RCC 7860 (cell line): ENCODE measurements at regions not wholly inside any gene's neighbourhood (a gene's known extent, or its start where the extent isn't known, plus 50 kb on each side); places are given as distances from the start of the nearest gene placed in this dataset.

Experiments used
- DNase-seq: peaks from one replicate; pipeline ENCODE4 v3.0.0-alpha.2; 2015; ENCODE audit warnings: low spot score
- FAIRE-seq: peaks from 2 replicates; lab custom pipeline; 2012; peaks lifted over from hg19 to GRCh38; lab: Jason Lieb, UNC

DNA sequence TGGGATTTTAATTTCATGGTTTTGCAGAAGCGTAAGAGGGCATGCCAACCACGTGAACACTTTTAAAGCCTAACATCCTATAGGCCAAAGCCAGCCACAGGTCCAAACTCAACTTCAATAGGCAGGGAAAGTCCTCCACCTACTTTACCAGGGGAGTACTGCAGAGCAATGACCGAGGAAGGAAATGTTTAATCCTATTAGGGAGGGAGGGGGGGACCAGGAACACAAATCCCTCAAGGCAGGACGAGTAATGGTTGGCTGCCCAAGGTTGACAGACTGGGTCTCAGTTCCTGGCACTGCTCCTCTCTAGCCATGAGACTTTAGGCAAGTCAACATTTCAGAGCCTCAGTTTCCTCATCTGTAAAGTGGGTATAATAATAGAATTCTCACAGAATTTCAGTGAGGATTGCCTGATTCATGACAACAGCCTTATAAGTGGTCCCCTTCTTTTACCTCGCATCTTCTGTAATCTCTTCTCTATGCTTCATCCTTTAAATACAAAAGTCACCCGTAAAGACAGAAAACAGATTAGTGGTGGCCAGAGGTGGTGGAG is 315.8 kb downstream of the HAPSTR1 start:
- FAIRE-seq (no peak), DNase-seq (no peak)

DNA sequence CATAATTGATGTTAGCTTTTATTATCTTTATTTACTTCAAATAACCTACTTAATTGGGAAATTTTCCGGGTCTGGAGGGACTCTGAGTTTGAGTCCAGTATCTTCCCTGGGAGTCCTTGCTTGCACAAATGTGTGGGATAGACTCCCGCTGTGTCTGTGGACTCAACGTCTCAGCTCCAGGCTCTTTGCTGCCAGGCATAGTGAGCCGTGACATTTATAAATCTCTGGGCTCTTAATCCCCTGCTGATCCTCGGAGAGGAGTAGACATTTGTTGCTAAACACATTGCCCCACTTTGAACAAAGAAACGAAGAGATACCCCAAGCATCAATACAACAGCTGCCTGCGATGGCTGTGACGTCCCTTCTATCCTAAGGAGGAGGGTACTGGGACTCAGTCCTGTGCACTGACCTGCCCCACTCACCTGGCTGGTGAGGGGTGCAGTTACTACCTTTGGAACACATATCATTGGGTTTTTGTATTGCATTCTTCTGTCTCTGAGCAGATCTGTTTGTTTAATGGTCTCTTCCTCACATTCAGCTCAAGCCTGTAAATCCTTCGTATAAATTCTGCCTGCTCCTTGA is 316.9 kb downstream of the HAPSTR1 start:
- FAIRE-seq = no peak
- DNase-seq = no peak

DNA sequence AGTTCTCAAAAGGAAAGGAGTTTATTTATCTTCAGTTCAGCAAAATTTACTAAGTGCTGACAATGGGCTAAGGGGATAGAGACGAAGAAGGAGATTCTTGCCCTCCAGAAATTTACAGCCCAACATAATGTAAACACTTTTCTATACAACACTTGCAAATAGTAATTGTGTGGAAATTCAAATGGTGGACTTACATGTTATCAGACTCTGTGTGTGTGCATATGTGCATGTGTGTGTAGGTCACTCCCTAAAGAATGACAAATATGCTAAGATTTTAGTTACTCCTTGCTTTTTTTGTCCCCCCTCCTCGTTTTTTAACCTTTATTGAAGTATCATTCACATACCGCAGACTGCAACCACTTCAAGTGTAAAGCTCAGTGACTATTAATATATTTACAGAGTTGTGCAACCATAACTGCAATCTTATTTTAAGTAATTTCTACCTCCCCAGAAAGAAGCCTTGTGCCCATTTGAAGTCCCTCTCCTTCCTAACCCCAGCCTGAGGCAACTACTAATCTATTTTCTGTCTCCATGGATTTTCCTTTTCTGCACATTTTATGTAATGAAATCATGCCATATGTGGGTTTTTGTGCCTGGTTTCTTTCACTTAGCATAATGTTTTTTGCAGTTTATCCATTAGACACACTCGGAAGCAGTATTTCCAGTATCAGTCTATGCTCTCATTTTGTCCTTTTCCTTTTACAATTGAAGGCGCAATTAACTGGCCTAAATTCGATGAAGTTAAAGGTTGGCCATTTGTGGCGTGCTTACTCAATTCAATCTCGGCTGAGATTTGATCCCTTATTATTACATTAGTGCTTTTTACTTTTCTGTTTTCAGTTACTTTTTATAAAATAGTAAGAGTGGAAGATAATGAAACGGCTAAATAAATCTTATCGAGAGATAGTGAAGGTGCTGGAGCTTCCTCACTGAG is 318.4 kb downstream of the HAPSTR1 start:
- DNase-seq = no peak
- FAIRE-seq = no peak

DNA sequence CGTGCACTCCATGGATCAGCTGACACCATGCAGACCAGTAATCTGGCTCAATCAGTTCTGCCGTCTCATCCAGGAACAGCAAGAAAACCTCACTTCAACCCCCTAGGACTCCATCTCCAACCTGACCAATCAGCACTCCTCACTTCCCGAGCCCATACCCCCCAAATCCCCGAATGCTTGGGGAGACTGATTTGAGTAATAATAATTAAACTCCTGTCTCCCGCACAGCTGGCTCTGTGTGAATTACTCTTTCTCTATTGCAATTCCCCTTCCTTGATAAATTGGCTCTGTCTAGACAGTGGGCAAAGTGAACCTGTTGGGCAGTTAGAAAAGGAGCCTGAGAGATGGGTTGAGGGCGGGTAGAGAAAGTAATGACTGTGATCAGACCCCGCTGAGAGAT is 320.0 kb downstream of the HAPSTR1 start:
- DNase-seq (no peak), FAIRE-seq (no peak)

DNA sequence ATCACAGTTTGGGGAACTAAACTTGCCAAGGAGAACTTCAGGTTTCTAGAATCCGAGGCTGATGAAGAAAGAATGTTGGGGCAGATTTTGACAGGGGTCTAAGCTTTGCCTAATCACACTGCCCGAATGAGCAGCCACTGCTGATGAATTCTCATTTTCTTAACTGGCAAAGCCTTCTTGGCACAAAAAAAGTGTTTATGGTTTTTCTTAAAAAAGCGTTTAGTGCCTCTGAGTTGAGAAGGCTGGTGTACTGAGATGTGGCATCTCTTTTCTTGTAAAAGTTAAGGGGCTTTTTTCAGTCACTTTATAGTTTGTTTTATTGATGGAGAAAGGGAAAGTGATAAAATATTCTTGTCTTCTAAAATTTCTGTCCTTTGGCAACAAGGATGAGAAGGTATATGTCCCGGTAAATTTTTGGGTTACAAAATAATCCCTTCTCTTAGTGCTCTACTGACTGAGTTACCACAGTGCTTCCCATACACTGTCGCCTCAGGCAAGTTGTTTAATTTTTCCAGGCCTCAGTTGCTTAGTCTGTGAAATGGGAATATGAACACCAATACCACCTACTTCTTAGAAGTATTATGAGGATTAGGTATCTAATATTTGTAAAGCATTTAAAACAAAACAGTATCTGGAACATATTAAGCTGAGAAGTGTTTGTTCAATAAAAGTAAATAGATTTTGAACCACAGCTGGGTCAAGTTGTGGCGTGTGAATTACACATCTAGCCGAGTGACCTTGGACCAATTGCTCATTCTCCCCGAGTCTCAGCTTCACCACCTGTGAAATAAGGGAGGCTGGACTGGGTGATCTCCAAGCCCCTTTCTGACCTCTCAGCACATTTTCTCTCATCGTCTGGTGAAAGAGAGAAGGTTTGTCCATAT is 320.8 kb downstream of the HAPSTR1 start:
- no peak for FAIRE-seq
- no peak for DNase-seq

DNA sequence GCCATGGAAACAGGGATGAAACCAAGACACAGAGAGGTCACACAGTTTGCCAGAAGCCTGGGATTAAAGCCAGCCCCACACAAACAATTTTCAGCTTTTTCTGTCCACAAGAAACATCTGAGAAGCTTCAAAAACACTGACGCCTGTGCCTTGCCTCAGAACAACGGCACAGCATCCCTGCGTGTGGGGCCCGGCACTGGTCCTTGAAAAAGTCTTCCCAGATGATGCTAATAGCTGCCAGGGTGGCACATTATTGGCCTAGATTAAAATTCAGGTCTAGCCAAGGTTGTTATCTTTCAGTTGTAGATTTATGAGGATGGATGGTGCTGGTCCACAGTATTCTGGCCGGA is 321.4 kb downstream of the HAPSTR1 start:
- no peak for FAIRE-seq
- no peak for DNase-seq

DNA sequence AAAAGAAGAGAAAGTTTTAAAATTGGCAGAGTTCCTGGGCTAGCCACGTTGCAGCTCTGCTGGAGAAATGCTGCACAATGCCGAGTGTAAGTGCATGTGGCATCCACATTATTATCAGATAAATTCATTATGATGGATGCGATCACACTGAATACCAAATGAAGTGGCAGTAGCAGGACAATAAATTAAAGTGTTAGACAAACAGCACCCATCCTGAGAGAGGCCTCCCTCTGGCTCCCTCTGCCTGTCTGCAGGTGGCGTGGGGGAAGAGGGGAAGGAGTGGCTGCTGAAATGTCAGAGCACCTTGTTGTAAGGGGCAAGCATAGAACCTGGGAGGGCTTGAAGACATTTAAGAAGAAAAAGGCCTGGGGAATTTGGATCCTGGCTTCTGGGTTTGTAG is 324.1 kb downstream of the HAPSTR1 start:
- FAIRE-seq = no peak
- no peak for DNase-seq

DNA sequence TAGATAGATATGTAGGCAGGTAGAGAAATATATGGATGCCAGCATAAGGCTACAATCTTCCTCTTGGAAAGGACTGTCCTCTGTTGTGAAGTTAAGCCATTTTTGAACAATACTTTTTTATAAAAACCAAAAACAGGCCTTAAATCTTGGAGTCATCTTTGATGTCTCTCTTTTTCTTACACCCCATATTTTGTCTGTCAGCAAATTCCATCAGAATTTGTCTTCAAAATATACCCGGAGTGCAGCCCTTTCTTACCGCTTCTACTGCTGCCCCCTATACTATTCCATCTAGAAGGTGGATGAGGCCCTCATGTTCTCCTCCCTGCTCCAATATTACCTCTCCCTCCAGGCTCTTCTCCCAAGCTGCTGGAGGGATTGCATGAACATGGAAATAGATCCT is 326.5 kb downstream of the HAPSTR1 start:
- DNase-seq (no peak), FAIRE-seq (no peak)

DNA sequence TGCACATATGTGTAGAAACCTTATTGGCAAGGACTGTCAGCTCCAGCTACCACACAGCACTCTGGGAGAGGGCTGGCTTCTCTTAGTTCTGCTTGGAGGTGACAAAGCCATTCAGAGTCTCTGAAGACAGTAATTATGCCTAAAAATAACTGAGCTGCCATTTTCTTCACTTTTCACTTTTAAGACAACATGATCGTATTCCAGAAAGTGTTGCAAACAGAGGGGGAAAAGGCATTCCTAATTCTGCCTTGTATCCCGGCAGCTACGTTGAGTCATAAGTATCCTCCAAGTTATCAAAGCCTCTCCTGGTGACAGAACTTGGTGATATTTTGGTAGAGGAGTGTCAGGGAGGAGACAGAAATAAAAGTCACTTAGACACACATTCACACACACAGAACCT is 327.7 kb downstream of the HAPSTR1 start:
- FAIRE-seq (no peak), DNase-seq (no peak)

DNA sequence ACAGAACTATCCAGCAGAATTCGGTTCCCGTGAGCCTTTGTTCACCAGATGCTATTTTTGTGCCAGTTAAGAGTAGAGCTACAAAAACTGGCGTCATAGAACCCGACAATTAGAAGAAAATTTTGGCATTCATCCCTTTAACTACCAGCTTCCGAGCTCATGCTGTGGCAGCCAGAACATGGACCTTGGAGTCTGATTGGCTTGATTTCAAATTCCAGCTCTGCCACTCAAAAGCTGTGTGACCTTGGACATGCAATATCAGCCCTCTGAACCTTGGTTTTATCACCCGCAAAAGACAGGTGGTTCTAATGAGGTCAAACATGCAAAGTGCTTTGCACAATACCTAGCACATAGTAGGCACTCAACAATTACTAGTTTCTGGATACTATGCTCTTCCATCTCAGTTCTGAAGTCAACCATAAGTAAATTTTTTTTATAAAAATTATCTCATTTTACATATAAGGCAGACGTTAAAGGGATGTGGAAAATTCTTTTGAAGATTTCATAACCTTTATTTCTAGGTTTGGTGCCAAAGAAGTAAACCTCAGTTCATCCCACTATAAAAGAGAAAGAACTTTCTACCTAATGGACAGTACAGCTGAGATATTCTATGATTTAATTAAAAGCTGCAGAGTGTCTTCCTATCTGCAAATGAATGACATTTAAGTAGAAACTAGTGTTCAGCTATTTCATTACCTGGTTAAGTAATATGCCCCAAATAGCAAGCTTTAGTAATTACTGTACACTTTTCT is 331.5 kb downstream of the HAPSTR1 start:
- FAIRE-seq (no peak), DNase-seq (no peak)

DNA sequence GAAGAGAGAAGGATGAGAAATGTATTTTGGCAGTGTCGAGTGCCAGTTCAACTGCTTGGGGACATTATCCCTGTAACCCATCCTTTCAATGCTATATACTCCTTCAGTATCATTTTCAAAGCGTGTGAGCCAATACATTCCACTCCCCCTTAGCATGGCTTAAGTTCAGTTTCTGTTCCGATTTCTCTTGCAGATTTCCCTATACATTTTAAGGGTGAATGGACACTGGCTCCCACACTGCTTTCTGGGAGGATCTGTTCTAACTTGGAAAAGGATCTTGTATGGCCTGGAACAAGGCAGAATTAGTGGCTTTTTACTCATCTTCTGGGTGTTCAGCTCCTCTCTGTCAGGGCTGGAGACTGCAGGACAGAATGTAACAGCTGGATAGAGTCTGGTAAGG is 333.8 kb downstream of the HAPSTR1 start:
- DNase-seq (no peak), FAIRE-seq (no peak)

DNA sequence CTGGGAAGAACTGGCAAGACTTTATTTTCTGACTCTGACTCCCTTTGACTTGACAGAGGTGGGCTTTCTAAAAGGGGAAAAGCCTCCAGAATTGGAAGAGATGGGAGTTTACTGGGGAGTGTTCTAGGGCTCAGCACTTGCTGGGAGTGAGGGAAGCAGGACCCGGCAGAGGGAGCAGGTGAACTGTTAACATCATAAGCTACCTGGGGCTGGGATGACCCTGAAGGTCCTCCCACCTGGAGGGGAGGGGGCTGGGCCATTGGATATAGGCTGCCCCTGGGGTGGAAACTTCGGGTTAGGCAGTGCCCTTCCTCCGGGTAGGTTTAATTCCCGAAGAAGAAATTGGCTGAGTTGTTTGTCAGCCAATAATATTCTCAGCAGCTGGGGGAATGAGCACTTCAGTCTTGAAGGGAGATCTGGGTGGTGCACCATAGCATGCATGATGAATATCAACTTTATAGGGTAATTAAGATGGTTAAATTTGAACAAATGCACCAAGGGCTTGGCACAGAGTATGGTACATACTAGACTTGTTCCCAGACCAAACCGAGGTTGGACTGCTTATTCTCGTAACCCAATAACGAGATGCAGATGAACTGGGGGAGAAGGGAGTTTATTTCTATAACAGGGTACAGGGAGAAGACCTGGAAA is 337.0 kb downstream of the HAPSTR1 start:
- no peak for DNase-seq
- FAIRE-seq = no peak

DNA sequence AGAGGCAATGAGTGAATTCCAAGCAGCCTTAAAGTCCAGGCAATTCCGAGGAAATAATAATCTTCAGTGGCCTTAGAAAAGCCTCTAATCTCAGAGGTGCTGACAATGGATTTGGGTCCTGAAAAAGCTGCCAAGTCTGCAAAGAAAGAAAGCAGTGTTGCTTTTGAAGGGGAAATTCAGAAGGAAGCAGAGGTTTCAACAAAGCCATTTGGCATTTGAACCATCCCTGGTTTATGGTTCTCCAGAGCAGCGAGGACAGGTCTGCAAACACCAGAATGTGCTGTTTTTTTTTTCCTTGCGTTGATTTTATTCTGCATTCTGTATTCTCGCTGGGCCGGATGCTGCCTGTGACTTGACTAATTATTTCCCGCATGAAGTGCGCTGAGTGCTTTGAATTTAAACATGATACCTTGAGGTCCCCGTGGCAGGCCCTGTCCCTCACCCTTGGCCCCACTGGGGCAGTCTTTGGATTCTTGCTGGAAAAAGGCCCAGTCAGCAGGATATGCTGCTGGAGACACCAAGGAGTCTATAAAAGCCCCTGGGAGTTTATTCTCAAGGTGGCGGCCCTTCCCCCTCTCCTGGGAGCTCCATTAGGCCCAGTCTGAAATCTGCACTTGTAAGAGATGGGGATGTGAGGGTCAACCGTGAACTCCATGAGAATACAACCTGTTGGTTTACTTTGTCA is 338.3 kb downstream of the HAPSTR1 start:
- no peak for DNase-seq
- no peak for FAIRE-seq

DNA sequence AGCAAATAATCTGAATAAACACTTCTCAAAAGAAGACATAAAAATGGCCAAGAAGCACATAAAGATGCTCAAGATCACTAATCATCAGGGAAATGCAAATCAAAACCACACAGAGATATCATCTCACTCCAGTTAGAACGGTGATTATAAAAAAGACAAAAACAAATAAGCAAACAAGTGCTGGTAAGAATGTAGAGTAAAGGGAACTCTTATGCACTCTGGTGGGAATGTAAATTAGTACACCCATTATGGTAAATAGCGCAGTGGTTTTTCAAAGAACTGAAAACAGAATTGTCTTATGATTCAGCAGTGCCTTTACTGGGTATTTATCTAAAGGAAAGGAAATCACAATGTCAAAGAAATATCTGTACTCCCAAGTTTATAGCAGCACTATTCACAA is 343.2 kb downstream of the HAPSTR1 start:
- no peak for DNase-seq
- no peak for FAIRE-seq

DNA sequence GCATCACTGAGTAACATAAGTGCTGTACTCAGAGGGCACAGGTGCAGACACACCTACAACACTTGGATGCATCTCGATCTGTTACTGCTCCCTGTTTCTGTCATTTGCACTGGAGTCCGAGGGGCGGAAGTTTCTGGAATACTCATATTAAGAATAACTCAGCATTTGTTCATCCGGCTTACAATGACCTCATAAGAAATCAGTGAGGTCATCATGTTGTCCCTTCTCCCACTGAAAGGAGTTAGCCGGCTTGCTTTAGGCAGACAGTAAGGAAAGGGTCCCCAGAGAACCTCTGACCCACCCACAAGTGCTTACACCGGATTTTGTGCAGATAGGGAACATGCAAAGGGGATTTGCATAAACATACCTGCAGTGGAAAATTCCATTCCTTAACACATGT is 344.7 kb downstream of the HAPSTR1 start:
- FAIRE-seq (no peak), DNase-seq (no peak)

DNA sequence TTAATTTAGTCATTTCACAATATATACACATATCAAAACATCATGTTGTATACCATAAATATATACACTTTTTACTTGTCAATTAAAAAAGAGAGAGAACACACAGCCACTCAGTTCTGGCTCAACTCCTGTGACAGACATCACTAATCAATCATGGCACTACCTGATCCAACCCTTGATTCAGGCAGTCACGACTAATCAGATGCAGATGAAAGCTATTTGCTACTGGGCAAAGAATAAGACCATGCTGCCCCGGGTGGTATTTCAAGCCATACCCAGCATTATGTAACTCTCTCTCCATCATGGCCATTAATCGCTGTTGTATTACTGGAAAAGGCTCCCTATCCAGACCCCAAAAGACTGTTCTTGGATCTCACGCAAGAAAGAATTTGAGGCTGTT is 345.7 kb downstream of the HAPSTR1 start:
- FAIRE-seq = no peak
- no peak for DNase-seq

DNA sequence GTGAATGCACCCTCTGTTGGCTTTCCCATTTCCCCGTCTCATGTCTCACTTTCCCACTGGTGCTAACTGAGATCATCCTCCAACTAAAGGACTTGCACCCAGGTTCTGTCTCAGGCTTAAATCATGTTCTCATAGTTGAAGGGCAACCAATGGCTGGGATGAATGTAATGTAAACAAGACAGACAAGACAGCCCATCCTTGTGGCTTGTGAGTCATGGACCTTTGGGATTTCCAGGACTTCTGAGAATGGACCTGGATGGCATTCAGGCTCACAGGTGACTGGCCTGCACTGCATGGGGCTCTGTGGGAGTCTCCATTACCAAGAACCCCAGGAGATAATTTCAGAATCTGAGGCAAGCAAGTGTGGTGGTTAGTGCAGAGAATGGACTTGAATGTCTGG is 347.5 kb downstream of the HAPSTR1 start:
- DNase-seq (peak; percentile 62), FAIRE-seq (peak; percentile 78)

DNA sequence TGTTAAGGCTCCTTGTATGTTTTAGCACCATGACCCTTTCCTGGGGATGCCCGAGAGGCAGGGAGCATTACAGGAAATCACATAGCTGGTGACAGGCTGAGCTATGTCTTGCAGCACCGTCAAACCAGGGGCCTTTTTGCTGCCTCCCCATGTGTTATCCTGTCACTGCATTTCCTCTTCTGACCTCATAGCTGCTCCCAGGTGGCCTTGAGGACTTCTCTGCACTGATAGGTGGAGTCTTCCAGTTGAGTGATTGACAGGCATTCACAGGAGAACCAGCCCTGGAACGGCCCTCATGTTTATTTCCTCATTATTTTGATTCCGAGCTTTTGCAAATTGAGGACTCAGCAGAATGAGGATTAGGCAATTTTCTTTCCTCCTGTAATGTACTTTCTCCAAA is 349.6 kb downstream of the HAPSTR1 start:
- FAIRE-seq (no peak), DNase-seq (no peak)

DNA sequence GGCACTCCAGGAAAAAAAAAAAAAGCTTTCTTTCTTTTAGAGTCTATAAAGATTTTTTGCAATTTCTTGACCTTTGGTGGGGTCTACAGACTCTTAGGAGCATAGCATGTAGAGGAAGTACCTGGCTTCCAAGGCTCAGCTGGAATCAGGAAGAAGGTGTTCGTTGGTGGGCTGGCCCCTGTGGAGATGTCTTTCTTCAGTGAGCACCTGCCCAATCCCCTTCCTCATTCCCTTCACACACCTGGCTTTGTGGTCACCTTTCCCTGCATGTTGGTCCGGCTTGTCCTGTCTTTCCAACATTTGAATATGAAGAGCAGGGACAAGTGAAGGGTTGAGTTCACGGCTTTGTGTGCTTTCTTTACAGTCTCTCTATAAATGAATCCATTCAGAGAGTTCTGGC is 352.4 kb downstream of the HAPSTR1 start:
- no peak for FAIRE-seq
- DNase-seq = no peak
